ENCODE measurements at regions not wholly inside any gene's neighbourhood (a gene's known extent, or its start where the extent isn't known, plus 50 kb on each side); places are given as distances from the start of the nearest gene placed in this dataset.

DNA sequence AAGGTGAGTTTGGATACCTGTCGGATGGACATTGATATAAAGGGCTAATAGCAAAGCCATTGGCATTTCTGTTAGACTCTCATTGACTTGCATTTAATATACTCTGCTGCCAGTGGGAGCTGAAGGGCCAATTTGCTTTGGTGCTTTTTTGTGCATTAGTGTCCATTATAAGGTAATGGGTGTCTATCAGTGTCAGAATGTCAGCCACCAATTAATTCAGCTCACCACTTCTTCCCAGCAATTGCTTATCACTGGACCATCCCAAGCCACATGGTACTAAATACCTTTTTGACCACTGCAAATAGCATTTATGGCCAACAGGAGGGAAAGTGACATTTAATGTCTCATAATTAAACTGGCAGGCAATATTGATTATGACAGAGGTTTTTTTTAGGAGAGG is 317.8 kb downstream of the TEX29 start:
- TF ChIP-seq EZH2 (IDR thresholded peaks at IDR 0.05; ENCODE audit: low read depth, unreplicated experiment) (no peak), POLR2AphosphoS5 (IDR thresholded peaks at IDR 0.05; ENCODE audit: low read depth) (no peak), NANOG (IDR thresholded peaks at IDR 0.05; ENCODE audit: borderline replicate concordance) (no peak), EZH2phosphoT487 (IDR thresholded peaks at IDR 0.05; ENCODE audit: unreplicated experiment) (no peak)
- TF ChIP-seq, protein P1, sequence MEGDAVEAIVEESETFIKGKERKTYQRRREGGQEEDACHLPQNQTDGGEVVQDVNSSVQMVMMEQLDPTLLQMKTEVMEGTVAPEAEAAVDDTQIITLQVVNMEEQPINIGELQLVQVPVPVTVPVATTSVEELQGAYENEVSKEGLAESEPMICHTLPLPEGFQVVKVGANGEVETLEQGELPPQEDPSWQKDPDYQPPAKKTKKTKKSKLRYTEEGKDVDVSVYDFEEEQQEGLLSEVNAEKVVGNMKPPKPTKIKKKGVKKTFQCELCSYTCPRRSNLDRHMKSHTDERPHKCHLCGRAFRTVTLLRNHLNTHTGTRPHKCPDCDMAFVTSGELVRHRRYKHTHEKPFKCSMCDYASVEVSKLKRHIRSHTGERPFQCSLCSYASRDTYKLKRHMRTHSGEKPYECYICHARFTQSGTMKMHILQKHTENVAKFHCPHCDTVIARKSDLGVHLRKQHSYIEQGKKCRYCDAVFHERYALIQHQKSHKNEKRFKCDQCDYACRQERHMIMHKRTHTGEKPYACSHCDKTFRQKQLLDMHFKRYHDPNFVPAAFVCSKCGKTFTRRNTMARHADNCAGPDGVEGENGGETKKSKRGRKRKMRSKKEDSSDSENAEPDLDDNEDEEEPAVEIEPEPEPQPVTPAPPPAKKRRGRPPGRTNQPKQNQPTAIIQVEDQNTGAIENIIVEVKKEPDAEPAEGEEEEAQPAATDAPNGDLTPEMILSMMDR (conservative IDR thresholded peaks at IDR 0.05; ENCODE audit: low read depth in 2 of 2), result no peak

All from GM23338 (cell line).